OCI-LY7 (cell line): ENCODE measurements at regions not wholly inside any gene's neighbourhood (a gene's known extent, or its start where the extent isn't known, plus 50 kb on each side); places are given as distances from the start of the nearest gene placed in this dataset.

Experiments
- EZH2phosphoT487 ChIP-seq: fragments of 200-600 bp; sonication (generic); IDR thresholded peaks from 2 replicates; pipeline ENCODE4 v1.6.1; 2018; ENCODE audit warnings: low read depth, borderline replicate concordance, mild to moderate bottlenecking, mixed run types, antibody characterized with exemption, low read length, moderate library complexity, mixed read lengths
- TF ChIP-seq, protein P1 (sequence below): fragments of 200-600 bp; sonication (generic); conservative IDR thresholded peaks from 2 replicates; pipeline ENCODE4 v1.5.1; 2014; ENCODE audit warnings: mild to moderate bottlenecking, antibody characterized with exemption, low read length, moderate library complexity, mixed read lengths

DNA sequence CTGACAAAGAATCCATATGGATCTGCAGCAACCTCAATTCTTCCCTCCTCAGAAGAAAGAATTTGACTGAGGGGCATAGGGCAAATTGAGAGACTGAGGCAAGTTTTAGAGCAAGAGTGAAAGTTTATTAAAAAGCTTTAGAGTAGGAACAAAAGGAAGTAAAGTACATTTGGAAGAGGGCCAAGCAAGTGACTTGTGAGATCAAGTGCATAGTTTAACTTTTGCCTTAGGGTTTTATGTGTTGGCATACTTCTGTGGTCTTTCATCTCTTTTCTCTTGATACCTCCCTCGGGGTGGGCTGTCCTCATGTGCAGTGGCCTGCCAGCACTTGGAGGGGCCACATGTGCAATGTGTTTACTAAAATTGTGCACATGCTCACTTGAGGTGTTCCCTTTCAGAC is 98.0 kb upstream of the MAGEB16 start:
- TF ChIP-seq, protein P1, sequence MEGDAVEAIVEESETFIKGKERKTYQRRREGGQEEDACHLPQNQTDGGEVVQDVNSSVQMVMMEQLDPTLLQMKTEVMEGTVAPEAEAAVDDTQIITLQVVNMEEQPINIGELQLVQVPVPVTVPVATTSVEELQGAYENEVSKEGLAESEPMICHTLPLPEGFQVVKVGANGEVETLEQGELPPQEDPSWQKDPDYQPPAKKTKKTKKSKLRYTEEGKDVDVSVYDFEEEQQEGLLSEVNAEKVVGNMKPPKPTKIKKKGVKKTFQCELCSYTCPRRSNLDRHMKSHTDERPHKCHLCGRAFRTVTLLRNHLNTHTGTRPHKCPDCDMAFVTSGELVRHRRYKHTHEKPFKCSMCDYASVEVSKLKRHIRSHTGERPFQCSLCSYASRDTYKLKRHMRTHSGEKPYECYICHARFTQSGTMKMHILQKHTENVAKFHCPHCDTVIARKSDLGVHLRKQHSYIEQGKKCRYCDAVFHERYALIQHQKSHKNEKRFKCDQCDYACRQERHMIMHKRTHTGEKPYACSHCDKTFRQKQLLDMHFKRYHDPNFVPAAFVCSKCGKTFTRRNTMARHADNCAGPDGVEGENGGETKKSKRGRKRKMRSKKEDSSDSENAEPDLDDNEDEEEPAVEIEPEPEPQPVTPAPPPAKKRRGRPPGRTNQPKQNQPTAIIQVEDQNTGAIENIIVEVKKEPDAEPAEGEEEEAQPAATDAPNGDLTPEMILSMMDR: no peak
- no peak for TF ChIP-seq EZH2phosphoT487
